Fibroblast of lung (primary cell): ENCODE measurements at regions not wholly inside any gene's neighbourhood (a gene's known extent, or its start where the extent isn't known, plus 50 kb on each side); places are given as distances from the start of the nearest gene placed in this dataset.

Experiments used
- DNase-seq, 2 donors: peaks; one replicate each; pipeline versions ENCODE4 v3.0.0 to v3.0.0-alpha.2; 2010; ENCODE audit warnings: low read depth in 2 of 2
- H2AFZ ChIP-seq: 2 replicates; pipeline ENCODE4 v1.5.1; 2012; ENCODE audit warnings: low read length, control low read depth, inconsistent platforms
- H3K27ac ChIP-seq: 2 replicates; pipeline ENCODE4 v1.5.1; 2011; ENCODE audit warnings: low read length, control low read depth; ENCODE audit not compliant: insufficient read depth
- H3K27me3 ChIP-seq: 2 replicates; pipeline ENCODE4 v1.5.1; 2011; ENCODE audit warnings: mild to moderate bottlenecking, low read length; ENCODE audit not compliant: control insufficient read depth, insufficient read depth
- H3K36me3 ChIP-seq: 2 replicates; pipeline ENCODE4 v1.5.1; 2011; ENCODE audit warnings: low read length; ENCODE audit not compliant: control insufficient read depth, insufficient read depth
- H3K4me1 ChIP-seq: 2 replicates; pipeline ENCODE4 v1.5.1; 2011; ENCODE audit warnings: low read length; ENCODE audit not compliant: control insufficient read depth, insufficient read depth; ENCODE audit errors: extremely low read depth
- H3K4me2 ChIP-seq: 2 replicates; pipeline ENCODE4 v1.5.1; 2011; ENCODE audit warnings: low read length, control low read depth; ENCODE audit not compliant: insufficient read depth; ENCODE audit errors: extremely low read depth
- H3K4me3 ChIP-seq, 4 experiments: fragments of 200-600 bp in 1 of 4; sonication (generic) in 1 of 4; replicated peaks in 1 of 4; 2 replicates each; pipeline ENCODE4 v1.5.1; 2011 to 2016; ENCODE audit warnings: low read length in 4 of 4, low read depth in 3 of 4, mild to moderate bottlenecking in 3 of 4, control low read depth in 2 of 4, inconsistent platforms in 1 of 4, mixed read lengths in 1 of 4; ENCODE audit not compliant: insufficient read depth in 1 of 4; ENCODE audit errors: control extremely low read depth in 1 of 4
- H3K79me2 ChIP-seq: 2 replicates; pipeline ENCODE4 v1.5.1; 2012; ENCODE audit warnings: mild to moderate bottlenecking, low read length, inconsistent platforms; ENCODE audit not compliant: control insufficient read depth, insufficient read depth
- H3K9ac ChIP-seq: 2 replicates; pipeline ENCODE4 v1.5.1; 2011; ENCODE audit warnings: mild to moderate bottlenecking, low read length, control low read depth; ENCODE audit not compliant: insufficient read depth
- H3K9me3 ChIP-seq: 2 replicates; pipeline ENCODE4 v1.5.1; 2012; ENCODE audit warnings: low read depth, low read length; ENCODE audit not compliant: control insufficient read depth, insufficient read depth
- H4K20me1 ChIP-seq: 2 replicates; pipeline ENCODE4 v1.5.1; 2011; ENCODE audit warnings: low read length; ENCODE audit not compliant: control insufficient read depth, insufficient read depth; ENCODE audit errors: extremely low read depth
- EZH2 ChIP-seq: IDR thresholded peaks from 2 replicates; pipeline ENCODE4 v1.5.1; 2012; ENCODE audit warnings: low read length, control low read depth, mild to moderate bottlenecking; ENCODE audit errors: missing control alignments
- TF ChIP-seq, protein P1 (sequence below), 2 donors: IDR thresholded peaks in 1 of 2; conservative IDR thresholded peaks in 1 of 2; 1 replicate in 1 of 2; 2 replicates in 1 of 2; pipeline ENCODE4 v1.5.1; 2011 to 2012; ENCODE audit warnings: low read length in 2 of 2, control low read depth in 1 of 2, inconsistent platforms in 1 of 2, low read depth in 1 of 2, mild to moderate bottlenecking in 1 of 2

DNA sequence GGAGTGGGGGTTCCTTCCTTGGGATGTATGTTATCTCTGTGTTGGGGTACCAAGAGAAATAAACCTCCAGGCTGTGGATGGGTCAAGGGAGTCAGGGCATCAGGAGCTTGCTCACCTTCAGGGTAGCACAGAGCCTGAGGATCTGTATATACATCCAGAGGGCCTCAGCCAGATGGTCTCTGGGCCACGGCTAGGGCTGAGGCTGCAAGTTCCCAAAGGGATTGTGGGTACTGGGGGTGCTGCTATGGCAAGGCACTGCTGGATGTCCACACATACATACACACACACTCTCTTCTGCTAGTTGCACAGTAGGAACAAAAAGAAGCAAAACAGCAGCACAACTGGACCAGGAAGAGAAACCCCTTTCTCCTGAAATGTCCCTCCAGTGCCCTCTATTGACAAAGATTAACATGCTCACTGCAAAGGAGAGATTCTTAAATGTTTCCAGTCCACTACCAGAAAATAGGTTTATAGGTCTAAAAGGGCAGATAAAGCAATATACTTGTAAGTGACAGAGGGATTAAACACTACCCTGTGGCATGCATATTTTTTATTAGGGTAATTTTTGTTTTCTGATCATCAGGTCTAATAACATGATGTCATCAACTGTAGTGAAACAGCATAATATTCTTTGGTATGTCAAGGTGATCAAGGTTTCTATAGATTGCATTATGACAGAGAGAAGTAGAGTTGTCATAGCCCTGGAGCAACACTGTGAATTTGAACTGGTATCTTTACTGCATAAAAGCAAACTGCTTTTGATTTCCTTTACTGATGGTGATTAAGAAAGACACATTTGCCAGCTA is 56.3 kb upstream of the KCNN2 start:
- Histone ChIP-seq H2AFZ (no peak overlapping the region), H3K4me3 (no peak overlapping the region), H3K79me2 (no peaks in the 10 kb centered on the region), H3K9ac (no peak overlapping the region), H3K4me2 (no peak overlapping the region), H3K27me3 (no peaks in the 10 kb centered on the region), H3K4me1 (no peaks in the 10 kb centered on the region), H3K27ac (no peak overlapping the region), H4K20me1 (no peaks in the 10 kb centered on the region), H3K36me3 (no peaks in the 10 kb centered on the region), H3K9me3 (no peaks in the 10 kb centered on the region)
- DNase-seq, result peak; percentile 16 to 72
- no peak for TF ChIP-seq EZH2
- TF ChIP-seq, protein P1, sequence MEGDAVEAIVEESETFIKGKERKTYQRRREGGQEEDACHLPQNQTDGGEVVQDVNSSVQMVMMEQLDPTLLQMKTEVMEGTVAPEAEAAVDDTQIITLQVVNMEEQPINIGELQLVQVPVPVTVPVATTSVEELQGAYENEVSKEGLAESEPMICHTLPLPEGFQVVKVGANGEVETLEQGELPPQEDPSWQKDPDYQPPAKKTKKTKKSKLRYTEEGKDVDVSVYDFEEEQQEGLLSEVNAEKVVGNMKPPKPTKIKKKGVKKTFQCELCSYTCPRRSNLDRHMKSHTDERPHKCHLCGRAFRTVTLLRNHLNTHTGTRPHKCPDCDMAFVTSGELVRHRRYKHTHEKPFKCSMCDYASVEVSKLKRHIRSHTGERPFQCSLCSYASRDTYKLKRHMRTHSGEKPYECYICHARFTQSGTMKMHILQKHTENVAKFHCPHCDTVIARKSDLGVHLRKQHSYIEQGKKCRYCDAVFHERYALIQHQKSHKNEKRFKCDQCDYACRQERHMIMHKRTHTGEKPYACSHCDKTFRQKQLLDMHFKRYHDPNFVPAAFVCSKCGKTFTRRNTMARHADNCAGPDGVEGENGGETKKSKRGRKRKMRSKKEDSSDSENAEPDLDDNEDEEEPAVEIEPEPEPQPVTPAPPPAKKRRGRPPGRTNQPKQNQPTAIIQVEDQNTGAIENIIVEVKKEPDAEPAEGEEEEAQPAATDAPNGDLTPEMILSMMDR (conservative IDR thresholded peaks at IDR 0.05 in 1 of 2, IDR thresholded peaks at IDR 0.05 in 1 of 2; ENCODE audit: low read depth in 1 of 2, low read length in 2 of 2), result peak; percentile 25 to 75

DNA sequence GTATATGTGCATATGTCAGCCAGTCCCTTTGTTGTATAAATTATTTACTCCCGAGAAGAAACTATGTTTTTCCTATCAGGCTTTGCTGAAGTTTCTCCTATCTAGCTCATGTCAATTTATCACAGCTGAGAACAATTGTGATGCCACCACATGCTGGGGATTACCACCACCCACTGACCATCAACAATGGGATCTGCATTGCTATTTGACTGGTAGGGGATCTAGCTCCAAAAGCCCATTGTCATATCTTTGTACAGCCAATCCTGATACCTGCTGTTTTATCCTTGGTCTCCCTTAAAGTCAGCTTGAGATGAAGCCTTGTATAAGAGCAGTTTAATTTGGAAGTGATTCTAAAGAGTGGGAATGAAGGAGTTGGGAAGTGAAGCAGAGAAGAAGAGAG is 53.9 kb upstream of the KCNN2 start:
- H3K9me3 ChIP-seq, result no peaks in the 10 kb centered on the region
- no peak overlapping the region for H3K4me3 ChIP-seq
- DNase-seq, result no peak
- no peak overlapping the region for H3K9ac ChIP-seq
- no peaks in the 10 kb centered on the region for H3K79me2 ChIP-seq
- no peak overlapping the region for H3K27ac ChIP-seq
- H3K4me1 ChIP-seq, result no peaks in the 10 kb centered on the region
- H3K4me2 ChIP-seq, result no peak overlapping the region
- H4K20me1 ChIP-seq, result no peaks in the 10 kb centered on the region
- H3K36me3 ChIP-seq, result no peaks in the 10 kb centered on the region
- no peak overlapping the region for H2AFZ ChIP-seq
- no peak for TF ChIP-seq EZH2
- TF ChIP-seq, protein P1 (conservative IDR thresholded peaks at IDR 0.05 in 1 of 2, IDR thresholded peaks at IDR 0.05 in 1 of 2; ENCODE audit: low read depth in 1 of 2, low read length in 2 of 2), result no peak
- H3K27me3 ChIP-seq, result no peaks in the 10 kb centered on the region

DNA sequence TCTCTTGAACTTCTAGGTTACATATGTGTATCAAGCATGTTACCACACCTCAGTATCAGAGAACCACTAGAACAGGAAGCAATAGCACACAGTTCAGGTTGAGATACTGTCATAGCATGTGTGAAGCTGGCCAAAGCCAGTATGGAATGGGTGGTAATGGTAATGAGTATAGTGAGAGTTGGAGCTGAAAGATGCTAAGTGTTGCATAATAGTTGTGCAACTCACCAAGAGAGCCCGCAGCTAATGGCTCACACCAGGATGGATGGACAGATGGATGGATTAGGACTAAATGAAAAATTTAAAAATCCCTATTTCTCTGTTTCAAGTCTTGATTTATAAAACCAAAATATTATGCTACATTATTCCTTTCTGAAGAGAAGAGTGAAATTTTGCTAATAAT is 53.4 kb upstream of the KCNN2 start:
- Histone ChIP-seq H3K4me2 (no peak overlapping the region), H3K4me3 (no peak overlapping the region), H3K36me3 (no peaks in the 10 kb centered on the region), H4K20me1 (no peaks in the 10 kb centered on the region), H3K79me2 (no peaks in the 10 kb centered on the region), H2AFZ (no peak overlapping the region), H3K27me3 (no peaks in the 10 kb centered on the region), H3K9me3 (no peaks in the 10 kb centered on the region), H3K27ac (no peak overlapping the region), H3K9ac (no peak overlapping the region), H3K4me1 (no peaks in the 10 kb centered on the region)
- DNase-seq, result no peak
- TF ChIP-seq, protein P1 (conservative IDR thresholded peaks at IDR 0.05 in 1 of 2, IDR thresholded peaks at IDR 0.05 in 1 of 2; ENCODE audit: low read depth in 1 of 2, low read length in 2 of 2), result no peak
- no peak for TF ChIP-seq EZH2
